ENCODE measurements at regions not wholly inside any gene's neighbourhood (a gene's known extent, or its start where the extent isn't known, plus 50 kb on each side); places are given as distances from the start of the nearest gene placed in this dataset.
"Not testable (repeated sequence)": the region's sequence is repeated elsewhere in the genome, so short reads cannot be mapped to it uniquely, and the experiment has no call there.

DNA sequence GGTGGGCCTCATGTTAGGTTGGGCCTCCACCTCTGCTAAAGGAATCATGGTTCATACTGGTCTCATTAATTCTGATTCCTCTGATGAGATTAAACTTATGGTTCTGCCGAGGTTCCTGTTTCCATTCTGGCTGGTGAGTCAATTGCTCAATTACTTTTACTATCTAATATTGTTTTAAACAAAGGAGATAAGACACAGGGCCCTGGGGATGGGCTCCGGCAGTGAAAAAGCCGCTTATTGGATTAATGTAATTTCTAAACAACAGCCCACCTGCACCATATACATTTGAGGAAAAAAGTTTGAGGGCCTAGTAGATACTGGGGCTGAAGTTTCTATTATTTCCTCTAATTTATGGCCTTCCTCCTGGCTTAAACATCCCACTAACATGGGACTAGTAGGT is 610.4 kb upstream of the ACO1 start:
- not testable (repeated sequence) for H3K27ac Mint-ChIP-seq

DNA sequence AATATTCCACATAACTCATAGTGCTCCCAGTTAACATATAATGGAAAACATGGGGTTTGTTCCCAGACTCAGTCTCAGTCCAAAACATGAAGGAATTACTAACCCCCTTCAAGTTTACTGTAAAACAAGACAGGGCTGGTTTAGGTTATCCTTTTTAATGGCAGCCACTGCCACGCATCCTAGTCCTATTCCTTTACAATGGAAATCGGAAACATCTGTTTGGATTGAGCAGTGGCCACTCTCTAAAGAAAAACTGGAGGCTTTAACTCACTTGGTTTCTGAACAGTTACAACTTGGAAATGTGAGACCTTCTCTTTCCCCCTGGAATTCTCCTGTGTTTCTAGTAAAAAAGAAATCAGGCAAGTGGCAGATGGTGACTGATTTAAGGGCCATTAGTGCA is 609.9 kb upstream of the ACO1 start:
- Mint-ChIP-seq H3K27ac (no peak overlapping the region), H3K9me3 (peaks cover 20 to 49% (median 26%) of the 10 kb centered on the region in 11 donors), H3K4me1 (peaks cover 0 to 4% (median 0%) of the 10 kb centered on the region in 7 donors), H3K27me3 (peaks cover 0 to 12% (median 4%) of the 10 kb centered on the region in 5 donors), H3K36me3 (peaks cover 0 to 21% (median 3%) of the 10 kb centered on the region in 5 donors), H3K4me3 (no peak overlapping the region)
- ChIA-PET POLR2A (no interaction called here), CTCF (no interaction called here)
- no peak overlapping the region for H3K27ac ChIP-seq (ENCODE audit: low read depth, low read length)
- no peaks in the 10 kb centered on the region for H3K4me1 ChIP-seq (ENCODE audit: control insufficient read depth in 2 of 2, insufficient read depth in 2 of 2, low read length in 2 of 2)
- no peaks in the 10 kb centered on the region for H3K36me3 ChIP-seq (ENCODE audit: control insufficient read depth in 2 of 3, insufficient read depth in 3 of 3, low read length in 3 of 3)
- ATAC-seq (no peak), DNase-seq (no peak)
- peaks cover 0 to 5% (median 0%) of the 10 kb centered on the region in 3 experiments for H3K9me3 ChIP-seq (ENCODE audit: control insufficient read depth in 2 of 3, low read length in 3 of 3)
- H3K27me3 ChIP-seq (ENCODE audit: control insufficient read depth in 2 of 2, insufficient read depth in 2 of 2, low read length in 2 of 2): no peaks in the 10 kb centered on the region
- H3K4me3 ChIP-seq (ENCODE audit: low read length): no peak overlapping the region
- intact Hi-C loops (cut with micrococcal nuclease): no loop called here

More for the DNA sequence above, 610.4 kb upstream of the ACO1 start:
- H3K9me3 ChIP-seq (ENCODE audit: control insufficient read depth in 2 of 3, low read length in 3 of 3); H3K27ac ChIP-seq (ENCODE audit: low read depth, low read length); H3K4me1 Mint-ChIP-seq; ATAC-seq; H3K27me3 ChIP-seq (ENCODE audit: control insufficient read depth in 2 of 2, insufficient read depth in 2 of 2, low read length in 2 of 2); H3K36me3 ChIP-seq (ENCODE audit: control insufficient read depth in 2 of 3, insufficient read depth in 3 of 3, low read length in 3 of 3); DNase-seq; H3K4me1 ChIP-seq (ENCODE audit: control insufficient read depth in 2 of 2, insufficient read depth in 2 of 2, low read length in 2 of 2); CTCF ChIA-PET; H3K4me3 Mint-ChIP-seq; H3K4me3 ChIP-seq (ENCODE audit: low read length); intact Hi-C loops (cut with micrococcal nuclease); POLR2A ChIA-PET: not testable (repeated sequence)
- Mint-ChIP-seq H3K27me3 (peaks cover 0 to 12% (median 4%) of the 10 kb centered on the region in 5 donors), H3K36me3 (peaks cover 0 to 21% (median 3%) of the 10 kb centered on the region in 5 donors), H3K9me3 (peaks cover 20 to 44% (median 25%) of the 10 kb centered on the region in 11 donors)

DNA sequence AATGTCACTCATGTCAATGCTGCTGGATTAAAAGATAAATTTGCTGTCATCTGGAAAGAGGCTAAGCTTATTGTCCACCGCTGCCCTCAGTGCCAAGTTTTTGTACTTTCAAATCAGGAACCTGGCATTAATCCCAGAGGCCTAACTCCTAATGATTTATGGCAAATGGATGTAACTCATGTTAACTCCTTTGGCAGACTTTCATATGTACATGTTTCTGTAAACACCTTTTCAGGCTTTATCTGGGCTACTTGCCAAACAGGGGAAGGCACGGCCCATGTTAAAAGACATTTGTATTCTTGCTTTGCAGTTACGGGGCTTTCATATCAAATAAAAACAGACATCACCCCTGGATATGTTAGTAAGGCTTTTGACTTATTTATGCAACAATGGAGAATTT is 608.0 kb upstream of the ACO1 start:
- Histone ChIP-seq H3K36me3 (ENCODE audit: control insufficient read depth in 2 of 3, insufficient read depth in 3 of 3, low read length in 3 of 3) (no peaks in the 10 kb centered on the region), H3K9me3 (ENCODE audit: control insufficient read depth in 2 of 3, low read length in 3 of 3) (peaks cover 0 to 16% (median 3%) of the 10 kb centered on the region in 3 experiments), H3K4me3 (ENCODE audit: low read length) (no peak overlapping the region), H3K4me1 (ENCODE audit: control insufficient read depth in 2 of 2, insufficient read depth in 2 of 2, low read length in 2 of 2) (no peaks in the 10 kb centered on the region), H3K27me3 (ENCODE audit: control insufficient read depth in 2 of 2, insufficient read depth in 2 of 2, low read length in 2 of 2) (no peaks in the 10 kb centered on the region), H3K27ac (ENCODE audit: low read depth, low read length) (no peak overlapping the region)
- DNase-seq: no peak
- intact Hi-C loops (cut with micrococcal nuclease): loop anchor here (5.0 kb wide), 2 partner anchors 49 to 51 kb away; no protein-coding TSS in a partner anchor
- Mint-ChIP-seq H3K36me3 (peaks cover under 1 to 27% (median 3%) of the 10 kb centered on the region in 5 donors), H3K9me3 (peaks cover 22 to 55% (median 33%) of the 10 kb centered on the region in 11 donors), H3K27me3 (peaks cover 0 to 12% (median 4%) of the 10 kb centered on the region in 5 donors), H3K27ac (no peak overlapping the region), H3K4me1 (peaks cover 0 to 4% (median 0%) of the 10 kb centered on the region in 7 donors), H3K4me3 (no peak overlapping the region)
- ChIA-PET CTCF (no interaction called here), POLR2A (no interaction called here)
- no peak for ATAC-seq

DNA sequence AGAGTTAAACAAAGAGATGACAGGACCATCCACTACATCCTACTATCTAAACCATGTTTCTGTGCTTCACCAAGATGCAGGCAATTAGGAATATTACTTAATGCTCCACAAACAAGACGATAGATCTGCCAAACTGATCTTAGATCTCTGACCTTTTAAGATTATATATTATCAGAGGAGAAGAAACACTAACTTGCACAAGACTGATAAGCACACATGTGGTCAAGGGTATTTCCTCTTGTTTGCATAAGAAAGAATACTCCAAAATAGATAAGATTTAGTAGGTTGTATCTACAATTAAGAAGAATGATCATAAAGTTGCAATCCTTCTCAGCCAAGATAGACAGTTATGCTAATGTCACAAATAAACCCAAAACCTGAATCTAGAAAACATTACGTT is 601.0 kb upstream of the ACO1 start:
- Histone ChIP-seq H3K36me3 (ENCODE audit: control insufficient read depth in 2 of 3, insufficient read depth in 3 of 3, low read length in 3 of 3) (no peaks in the 10 kb centered on the region), H3K27ac (ENCODE audit: low read depth, low read length) (no peak overlapping the region), H3K9me3 (ENCODE audit: control insufficient read depth in 2 of 3, low read length in 3 of 3) (peaks cover 0 to 11% (median 3%) of the 10 kb centered on the region in 3 experiments), H3K4me3 (ENCODE audit: low read length) (no peak overlapping the region), H3K27me3 (ENCODE audit: control insufficient read depth in 2 of 2, insufficient read depth in 2 of 2, low read length in 2 of 2) (no peaks in the 10 kb centered on the region), H3K4me1 (ENCODE audit: control insufficient read depth in 2 of 2, insufficient read depth in 2 of 2, low read length in 2 of 2) (no peaks in the 10 kb centered on the region)
- no peak overlapping the region for H3K27ac Mint-ChIP-seq
- H3K9me3 Mint-ChIP-seq: peaks cover 1 to 38% (median 25%) of the 10 kb centered on the region in 11 donors
- DNase-seq (no peak), ATAC-seq (peak; percentile 44)
- peaks cover 0 to 2% (median 0%) of the 10 kb centered on the region in 5 donors for H3K27me3 Mint-ChIP-seq
- POLR2A ChIA-PET: no interaction called here
- intact Hi-C loops (cut with micrococcal nuclease): loop anchor here in 1 of 2 donors (10.0 kb wide), 1 partner anchor 339 kb away; no protein-coding TSS in a partner anchor
- peaks cover 0 to 14% (median 6%) of the 10 kb centered on the region in 7 donors for H3K4me1 Mint-ChIP-seq
- peaks cover 0 to 16% (median 7%) of the 10 kb centered on the region in 5 donors for H3K36me3 Mint-ChIP-seq
- H3K4me3 Mint-ChIP-seq: no peak overlapping the region
- CTCF ChIA-PET: no interaction called here

DNA sequence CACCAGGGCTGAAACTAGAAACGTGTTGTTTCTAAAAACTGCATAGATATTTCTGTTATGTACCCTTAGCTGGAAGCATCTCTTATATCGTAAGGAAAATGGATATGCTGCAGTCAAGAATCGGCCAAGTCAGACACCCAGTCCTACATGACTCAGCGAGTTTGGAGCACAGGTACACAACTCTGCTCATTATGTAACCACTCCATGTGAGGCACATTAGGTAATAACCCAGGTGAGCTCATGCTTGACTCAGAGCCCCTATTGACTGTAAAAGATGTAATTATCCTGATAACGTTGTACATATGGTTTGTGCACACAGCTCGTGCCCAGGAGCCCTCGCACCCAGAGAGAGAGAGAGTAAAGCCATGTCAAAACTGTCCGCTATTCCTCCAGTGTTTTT is 593.7 kb upstream of the ACO1 start:
- H3K27me3 Mint-ChIP-seq: no peaks in the 10 kb centered on the region
- H3K4me3 Mint-ChIP-seq: no peak overlapping the region
- intact Hi-C loops (cut with micrococcal nuclease): no loop called here

DNA sequence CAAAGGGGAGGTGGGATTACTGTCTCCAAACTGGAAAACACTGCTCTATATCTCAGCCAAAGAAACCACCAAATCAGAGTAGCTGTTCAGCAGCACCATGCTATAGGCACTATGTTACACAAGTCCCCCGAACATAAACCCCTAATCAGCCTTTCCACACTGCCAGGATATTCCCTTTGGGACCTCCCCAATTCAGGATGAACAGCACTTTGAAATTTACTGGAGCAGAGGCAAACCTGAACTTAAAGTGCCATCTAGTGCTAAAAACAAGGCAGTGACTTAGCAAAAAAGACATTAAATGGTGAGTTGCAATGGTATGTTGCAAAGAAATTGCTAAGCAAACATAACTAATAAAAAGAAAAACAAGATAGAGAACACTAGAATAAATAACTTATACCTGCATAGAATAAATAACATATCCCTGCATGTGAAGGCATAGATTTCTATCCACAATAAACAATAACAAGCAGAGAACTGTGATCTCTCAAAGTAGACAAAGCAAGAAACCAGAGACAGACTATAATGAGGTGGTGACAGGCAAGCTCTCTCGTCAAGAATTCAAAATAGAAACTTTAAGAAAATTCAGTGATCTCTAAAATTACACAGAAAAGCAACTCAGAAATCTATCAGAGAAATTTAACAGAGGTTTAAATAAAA is 584.4 kb upstream of the ACO1 start:
- POLR2A ChIA-PET: no interaction called here
- no peak for ATAC-seq

More for the DNA sequence above, 593.7 kb upstream of the ACO1 start:
- no peak overlapping the region for H3K4me3 ChIP-seq (ENCODE audit: low read length)
- no peaks in the 10 kb centered on the region for H3K36me3 ChIP-seq (ENCODE audit: control insufficient read depth in 2 of 3, insufficient read depth in 3 of 3, low read length in 3 of 3)
- no peak overlapping the region for H3K27ac ChIP-seq (ENCODE audit: low read depth, low read length)
- H3K9me3 ChIP-seq (ENCODE audit: control insufficient read depth in 2 of 3, low read length in 3 of 3): no peaks in the 10 kb centered on the region
- DNase-seq (no peak), ATAC-seq (no peak)
- CTCF ChIA-PET: no interaction called here
- no peaks in the 10 kb centered on the region for H3K27me3 ChIP-seq (ENCODE audit: control insufficient read depth in 2 of 2, insufficient read depth in 2 of 2, low read length in 2 of 2)
- no peaks in the 10 kb centered on the region for H3K36me3 Mint-ChIP-seq
- POLR2A ChIA-PET: no interaction called here
- H3K4me1 Mint-ChIP-seq: no peaks in the 10 kb centered on the region
- H3K9me3 Mint-ChIP-seq: peaks cover 0 to 5% (median 0%) of the 10 kb centered on the region in 11 donors
- no peaks in the 10 kb centered on the region for H3K4me1 ChIP-seq (ENCODE audit: control insufficient read depth in 2 of 2, insufficient read depth in 2 of 2, low read length in 2 of 2)
- peak overlapping the region in 1 of 9 donors; percentile 39 for H3K27ac Mint-ChIP-seq

More for the DNA sequence above, 584.4 kb upstream of the ACO1 start:
- H3K4me3 ChIP-seq (ENCODE audit: low read length): no peak overlapping the region
- Mint-ChIP-seq H3K27ac (peak overlapping the region in 2 of 9 donors; percentile 11 to 27), H3K36me3 (no peaks in the 10 kb centered on the region), H3K4me3 (no peak overlapping the region), H3K4me1 (peaks cover 0 to 19% (median 0%) of the 10 kb centered on the region in 7 donors), H3K9me3 (peaks cover 0 to 2% (median 0%) of the 10 kb centered on the region in 11 donors), H3K27me3 (no peaks in the 10 kb centered on the region)
- CTCF ChIA-PET: interaction anchor here (0.7 to 1.8 kb wide), 4 partner anchors 22 to 681 kb away, joined by 3 to 10 read pairs (median 4); no protein-coding TSS in a partner anchor
- no peak overlapping the region for H3K27ac ChIP-seq (ENCODE audit: low read depth, low read length)
- intact Hi-C loops (cut with micrococcal nuclease): loop anchor here (1.0 to 5.0 kb wide), 3 partner anchors 478 to 680 kb away; no protein-coding TSS in a partner anchor
- no peaks in the 10 kb centered on the region for H3K27me3 ChIP-seq (ENCODE audit: control insufficient read depth in 2 of 2, insufficient read depth in 2 of 2, low read length in 2 of 2)
- no peaks in the 10 kb centered on the region for H3K9me3 ChIP-seq (ENCODE audit: control insufficient read depth in 2 of 3, low read length in 3 of 3)
- no peaks in the 10 kb centered on the region for H3K4me1 ChIP-seq (ENCODE audit: control insufficient read depth in 2 of 2, insufficient read depth in 2 of 2, low read length in 2 of 2)
- DNase-seq: peak in 5 of 9 donors; percentile 6 to 26 (median 11)
- H3K36me3 ChIP-seq (ENCODE audit: control insufficient read depth in 2 of 3, insufficient read depth in 3 of 3, low read length in 3 of 3): no peaks in the 10 kb centered on the region
